GM23338 (cell line): ENCODE measurements at regions not wholly inside any gene's neighbourhood (a gene's known extent, or its start where the extent isn't known, plus 50 kb on each side); places are given as distances from the start of the nearest gene placed in this dataset.

Experiments used
- CREB1 ChIP-seq: fragments of 250-450 bp; sonication (Bioruptor Pico); IDR thresholded peaks from 2 replicates; pipeline ENCODE4 v1.5.0; 2020; ENCODE audit warnings: low read depth, mild to moderate bottlenecking, moderate library complexity
- EZH2 ChIP-seq: fragments of 200-600 bp; sonication (generic); IDR thresholded peaks from one replicate; pipeline ENCODE4 v1.8.0; 2017; ENCODE audit warnings: antibody characterized with exemption, mild to moderate bottlenecking, low read depth; ENCODE audit not compliant: unreplicated experiment
- EZH2phosphoT487 ChIP-seq: fragments of 200-600 bp; sonication (generic); IDR thresholded peaks from one replicate; pipeline ENCODE4 v1.8.1; 2018; ENCODE audit warnings: antibody characterized with exemption; ENCODE audit not compliant: unreplicated experiment
- JUNB ChIP-seq: IDR thresholded peaks from one replicate; pipeline ENCODE4 v1.6.1; 2016; ENCODE audit warnings: antibody characterized with exemption; ENCODE audit not compliant: unreplicated experiment
- POLR2AphosphoS5 ChIP-seq: IDR thresholded peaks from 2 replicates; pipeline ENCODE4 v1.6.1; 2016; ENCODE audit warnings: antibody characterized with exemption, low read depth
- STAT1 ChIP-seq: IDR thresholded peaks from one replicate; pipeline ENCODE4 v1.6.1; 2016; ENCODE audit warnings: antibody characterized with exemption; ENCODE audit not compliant: unreplicated experiment
- TF ChIP-seq, protein P1 (sequence below), 2 experiments: fragments of 200-600 bp in 1 of 2; sonication (generic) in 1 of 2; conservative IDR thresholded peaks; 2 replicates each; pipeline versions ENCODE4 v1.5.1 to v1.6.1; 2016 to 2017; ENCODE audit warnings: antibody characterized with exemption in 2 of 2, low read depth in 2 of 2, mild to moderate bottlenecking in 2 of 2, moderate library complexity in 1 of 2
- TF ChIP-seq, protein P2 (sequence below): IDR thresholded peaks from one replicate; pipeline ENCODE4 v1.6.1; 2018; ENCODE audit warnings: antibody characterized with exemption; ENCODE audit not compliant: unreplicated experiment
- TF ChIP-seq, protein P3 (sequence below): IDR thresholded peaks from 2 replicates; pipeline ENCODE4 v1.6.1; 2016; ENCODE audit warnings: antibody characterized with exemption

- TF ChIP-seq, protein P1, sequence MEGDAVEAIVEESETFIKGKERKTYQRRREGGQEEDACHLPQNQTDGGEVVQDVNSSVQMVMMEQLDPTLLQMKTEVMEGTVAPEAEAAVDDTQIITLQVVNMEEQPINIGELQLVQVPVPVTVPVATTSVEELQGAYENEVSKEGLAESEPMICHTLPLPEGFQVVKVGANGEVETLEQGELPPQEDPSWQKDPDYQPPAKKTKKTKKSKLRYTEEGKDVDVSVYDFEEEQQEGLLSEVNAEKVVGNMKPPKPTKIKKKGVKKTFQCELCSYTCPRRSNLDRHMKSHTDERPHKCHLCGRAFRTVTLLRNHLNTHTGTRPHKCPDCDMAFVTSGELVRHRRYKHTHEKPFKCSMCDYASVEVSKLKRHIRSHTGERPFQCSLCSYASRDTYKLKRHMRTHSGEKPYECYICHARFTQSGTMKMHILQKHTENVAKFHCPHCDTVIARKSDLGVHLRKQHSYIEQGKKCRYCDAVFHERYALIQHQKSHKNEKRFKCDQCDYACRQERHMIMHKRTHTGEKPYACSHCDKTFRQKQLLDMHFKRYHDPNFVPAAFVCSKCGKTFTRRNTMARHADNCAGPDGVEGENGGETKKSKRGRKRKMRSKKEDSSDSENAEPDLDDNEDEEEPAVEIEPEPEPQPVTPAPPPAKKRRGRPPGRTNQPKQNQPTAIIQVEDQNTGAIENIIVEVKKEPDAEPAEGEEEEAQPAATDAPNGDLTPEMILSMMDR (conservative IDR thresholded peaks at IDR 0.05; ENCODE audit: low read depth in 2 of 2): no peak
- TF ChIP-seq, protein P2, sequence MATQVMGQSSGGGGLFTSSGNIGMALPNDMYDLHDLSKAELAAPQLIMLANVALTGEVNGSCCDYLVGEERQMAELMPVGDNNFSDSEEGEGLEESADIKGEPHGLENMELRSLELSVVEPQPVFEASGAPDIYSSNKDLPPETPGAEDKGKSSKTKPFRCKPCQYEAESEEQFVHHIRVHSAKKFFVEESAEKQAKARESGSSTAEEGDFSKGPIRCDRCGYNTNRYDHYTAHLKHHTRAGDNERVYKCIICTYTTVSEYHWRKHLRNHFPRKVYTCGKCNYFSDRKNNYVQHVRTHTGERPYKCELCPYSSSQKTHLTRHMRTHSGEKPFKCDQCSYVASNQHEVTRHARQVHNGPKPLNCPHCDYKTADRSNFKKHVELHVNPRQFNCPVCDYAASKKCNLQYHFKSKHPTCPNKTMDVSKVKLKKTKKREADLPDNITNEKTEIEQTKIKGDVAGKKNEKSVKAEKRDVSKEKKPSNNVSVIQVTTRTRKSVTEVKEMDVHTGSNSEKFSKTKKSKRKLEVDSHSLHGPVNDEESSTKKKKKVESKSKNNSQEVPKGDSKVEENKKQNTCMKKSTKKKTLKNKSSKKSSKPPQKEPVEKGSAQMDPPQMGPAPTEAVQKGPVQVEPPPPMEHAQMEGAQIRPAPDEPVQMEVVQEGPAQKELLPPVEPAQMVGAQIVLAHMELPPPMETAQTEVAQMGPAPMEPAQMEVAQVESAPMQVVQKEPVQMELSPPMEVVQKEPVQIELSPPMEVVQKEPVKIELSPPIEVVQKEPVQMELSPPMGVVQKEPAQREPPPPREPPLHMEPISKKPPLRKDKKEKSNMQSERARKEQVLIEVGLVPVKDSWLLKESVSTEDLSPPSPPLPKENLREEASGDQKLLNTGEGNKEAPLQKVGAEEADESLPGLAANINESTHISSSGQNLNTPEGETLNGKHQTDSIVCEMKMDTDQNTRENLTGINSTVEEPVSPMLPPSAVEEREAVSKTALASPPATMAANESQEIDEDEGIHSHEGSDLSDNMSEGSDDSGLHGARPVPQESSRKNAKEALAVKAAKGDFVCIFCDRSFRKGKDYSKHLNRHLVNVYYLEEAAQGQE: no peak
- no peak for TF ChIP-seq EZH2phosphoT487
- TF ChIP-seq POLR2AphosphoS5: no peak
- TF ChIP-seq CREB1 (CRISPR knock-in tag): no peak
- TF ChIP-seq EZH2: no peak
- no peak for TF ChIP-seq STAT1
- TF ChIP-seq, protein P3, sequence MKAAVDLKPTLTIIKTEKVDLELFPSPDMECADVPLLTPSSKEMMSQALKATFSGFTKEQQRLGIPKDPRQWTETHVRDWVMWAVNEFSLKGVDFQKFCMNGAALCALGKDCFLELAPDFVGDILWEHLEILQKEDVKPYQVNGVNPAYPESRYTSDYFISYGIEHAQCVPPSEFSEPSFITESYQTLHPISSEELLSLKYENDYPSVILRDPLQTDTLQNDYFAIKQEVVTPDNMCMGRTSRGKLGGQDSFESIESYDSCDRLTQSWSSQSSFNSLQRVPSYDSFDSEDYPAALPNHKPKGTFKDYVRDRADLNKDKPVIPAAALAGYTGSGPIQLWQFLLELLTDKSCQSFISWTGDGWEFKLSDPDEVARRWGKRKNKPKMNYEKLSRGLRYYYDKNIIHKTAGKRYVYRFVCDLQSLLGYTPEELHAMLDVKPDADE: no peak
- TF ChIP-seq JUNB: no peak
Observed at GRCh38 chr4:160399826-160400225, 1296.9 kb downstream of the RAPGEF2 start.
